ENCODE measurements at regions not wholly inside any gene's neighbourhood (a gene's known extent, or its start where the extent isn't known, plus 50 kb on each side); places are given as distances from the start of the nearest gene placed in this dataset.
"Not testable (repeated sequence)": the region's sequence is repeated elsewhere in the genome, so short reads cannot be mapped to it uniquely, and the experiment has no call there.

GRCh38 chr3:78512786-78513185 is 1255.0 kb downstream of the ROBO1 start:
- not testable (repeated sequence) for TF ChIP-seq EZH2 (IDR thresholded peaks at IDR 0.05; ENCODE audit: low read length); CTCF (optimal IDR thresholded peaks at IDR 0.05 in 1 of 3, IDR thresholded peaks at IDR 0.05 in 1 of 3, conservative IDR thresholded peaks at IDR 0.05 in 1 of 3; ENCODE audit: extremely low read depth in 1 of 3, insufficient read depth in 2 of 3, low read length in 3 of 3)

Data from keratinocyte (primary cell).